ENCODE measurements at regions not wholly inside any gene's neighbourhood (a gene's known extent, or its start where the extent isn't known, plus 50 kb on each side); places are given as distances from the start of the nearest gene placed in this dataset.

GRCh38 chr1:60535713-60536112, 462.1 kb upstream of the C1orf87 start:
- TF ChIP-seq TAF1 (IDR thresholded peaks at IDR 0.05; ENCODE audit: borderline replicate concordance, low read depth, low read length) (no peak), POLR2A (IDR thresholded peaks at IDR 0.05; ENCODE audit: low read depth, low read length) (no peak)

Data from GM12892 (cell line).